Endodermal cell (in vitro differentiated cells): ENCODE measurements at regions not wholly inside any gene's neighbourhood (a gene's known extent, or its start where the extent isn't known, plus 50 kb on each side); places are given as distances from the start of the nearest gene placed in this dataset.

Source experiments
- DNase-seq: peaks from one replicate; pipeline ENCODE4 v3.0.0-alpha.2; 2017
- H3K27ac ChIP-seq: 2 replicates; pipeline ENCODE4 v1.5.1; 2013; ENCODE audit warnings: mild to moderate bottlenecking, low read depth, low read length, moderate library complexity
- H3K27me3 ChIP-seq: 2 replicates; pipeline ENCODE4 v1.6.1; 2013; ENCODE audit warnings: mild to moderate bottlenecking, low read length, moderate library complexity; ENCODE audit not compliant: insufficient read depth, control insufficient read depth, poor library complexity, severe bottlenecking
- H3K36me3 ChIP-seq: 2 replicates; pipeline ENCODE4 v1.7.0; 2013; ENCODE audit warnings: mild to moderate bottlenecking, low read length, moderate library complexity; ENCODE audit not compliant: control insufficient read depth, insufficient read depth
- H3K4me1 ChIP-seq: one replicate; pipeline ENCODE4 v1.7.0; 2013; ENCODE audit warnings: low read length; ENCODE audit not compliant: control insufficient read depth, insufficient read depth
- H3K4me3 ChIP-seq: 2 replicates; pipeline ENCODE4 v1.5.1; 2013; ENCODE audit warnings: mild to moderate bottlenecking, low read length, moderate library complexity
- H3K9ac ChIP-seq: 2 replicates; pipeline ENCODE4 v1.6.1; 2013; ENCODE audit warnings: mild to moderate bottlenecking, low read length, moderate library complexity; ENCODE audit not compliant: poor library complexity, severe bottlenecking; ENCODE audit errors: extremely low read depth
- H3K9me3 ChIP-seq: 2 replicates; pipeline ENCODE4 v1.6.1; 2013; ENCODE audit warnings: mild to moderate bottlenecking, low read length, moderate library complexity; ENCODE audit not compliant: control insufficient read depth
- H3K27ac Mint-ChIP-seq: 2 replicates; pipeline ENCODE4 v1.8.0; 2020; ENCODE audit warnings: mixed read lengths
- H3K27me3 Mint-ChIP-seq: 2 replicates; pipeline ENCODE4 v1.8.0; 2021; ENCODE audit warnings: mild to moderate bottlenecking, mixed read lengths; ENCODE audit not compliant: insufficient read depth
- H3K36me3 Mint-ChIP-seq: 2 replicates; pipeline ENCODE4 v1.8.0; 2020; ENCODE audit warnings: low read depth, mixed read lengths
- H3K4me1 Mint-ChIP-seq: 2 replicates; pipeline ENCODE4 v1.8.0; 2020; ENCODE audit warnings: mixed read lengths
- H3K4me3 Mint-ChIP-seq: 2 replicates; pipeline ENCODE4 v1.8.0; 2020; ENCODE audit warnings: mild to moderate bottlenecking, moderate library complexity, mixed read lengths
- H3K9me3 Mint-ChIP-seq: 2 replicates; pipeline ENCODE4 v1.8.0; 2020; ENCODE audit warnings: mild to moderate bottlenecking, mixed read lengths
- CTCF ChIP-seq: fragments of 200-600 bp; sonication (generic); conservative IDR thresholded peaks from 2 replicates; pipeline ENCODE4 v1.5.0; 2021; ENCODE audit warnings: antibody characterized with exemption, mild to moderate bottlenecking
- WGBS, 2 experiments: methylation state at CpG; one replicate each; pipeline versions ENCODE4 v1.1.5 to v1.1.7; 2013; ENCODE audit warnings: missing lambda C conversion rate in 2 of 2, mixed read lengths in 1 of 2; ENCODE audit not compliant: insufficient coverage in 1 of 2, insufficient read length in 1 of 2; 5-methylcytosine and 5-hydroxymethylcytosine counted together

- Histone ChIP-seq H3K27me3 (no peaks in the 10 kb centered on the region), H3K9me3 (no peaks in the 10 kb centered on the region), H3K27ac (no peak overlapping the region), H3K4me3 (no peak overlapping the region), H3K36me3 (no peaks in the 10 kb centered on the region), H3K4me1 (no peaks in the 10 kb centered on the region), H3K9ac (no peak overlapping the region)
- no peak for TF ChIP-seq CTCF
- H3K4me3 Mint-ChIP-seq, result no peak overlapping the region
- H3K36me3 Mint-ChIP-seq, result no peaks in the 10 kb centered on the region
- H3K9me3 Mint-ChIP-seq, result no peaks in the 10 kb centered on the region
- no peak overlapping the region for H3K27ac Mint-ChIP-seq
- H3K27me3 Mint-ChIP-seq, result no peaks in the 10 kb centered on the region
- H3K4me1 Mint-ChIP-seq, result no peaks in the 10 kb centered on the region
- no peak for DNase-seq
Measured at GRCh38 chr2:144032566-144032965, 487.4 kb downstream of the ZEB2 start.

GRCh38 chr2:144030791-144031190 is 489.1 kb downstream of the ZEB2 start:
- no peaks in the 10 kb centered on the region for H3K36me3 ChIP-seq
- H3K27me3 ChIP-seq, result no peaks in the 10 kb centered on the region
- no peak overlapping the region for H3K27ac Mint-ChIP-seq
- H3K9me3 ChIP-seq, result no peaks in the 10 kb centered on the region
- no peak overlapping the region for H3K27ac ChIP-seq
- no peak for DNase-seq
- TF ChIP-seq CTCF, result no peak
- H3K4me1 Mint-ChIP-seq, result no peaks in the 10 kb centered on the region
- 94 to 100% methylated on average over 2 to 5 of the region's 5 CpGs for WGBS, 2 experiments
- H3K27me3 Mint-ChIP-seq, result no peaks in the 10 kb centered on the region
- no peak overlapping the region for H3K4me3 Mint-ChIP-seq
- H3K9ac ChIP-seq, result no peak overlapping the region
- H3K36me3 Mint-ChIP-seq, result no peaks in the 10 kb centered on the region
- no peaks in the 10 kb centered on the region for H3K4me1 ChIP-seq
- H3K4me3 ChIP-seq, result no peak overlapping the region
- no peaks in the 10 kb centered on the region for H3K9me3 Mint-ChIP-seq

- Mint-ChIP-seq H3K27ac (no peak overlapping the region), H3K4me1 (no peaks in the 10 kb centered on the region), H3K9me3 (peaks cover 1% of the 10 kb centered on the region), H3K4me3 (no peak overlapping the region), H3K36me3 (no peaks in the 10 kb centered on the region), H3K27me3 (no peaks in the 10 kb centered on the region)
- WGBS, 2 experiments, result 98 to 100% methylated on average over 1 to 4 of the region's 4 CpGs
- no peak overlapping the region for H3K9ac ChIP-seq
- no peaks in the 10 kb centered on the region for H3K9me3 ChIP-seq
- H3K27me3 ChIP-seq, result no peaks in the 10 kb centered on the region
- no peak for TF ChIP-seq CTCF
- no peaks in the 10 kb centered on the region for H3K36me3 ChIP-seq
- H3K4me1 ChIP-seq, result no peaks in the 10 kb centered on the region
- H3K4me3 ChIP-seq, result no peak overlapping the region
- DNase-seq, result no peak
- no peak overlapping the region for H3K27ac ChIP-seq
Measured at GRCh38 chr2:144027593-144027992, 492.3 kb downstream of the ZEB2 start.
